ENCODE measurements at regions not wholly inside any gene's neighbourhood (a gene's known extent, or its start where the extent isn't known, plus 50 kb on each side); places are given as distances from the start of the nearest gene placed in this dataset.

DNA sequence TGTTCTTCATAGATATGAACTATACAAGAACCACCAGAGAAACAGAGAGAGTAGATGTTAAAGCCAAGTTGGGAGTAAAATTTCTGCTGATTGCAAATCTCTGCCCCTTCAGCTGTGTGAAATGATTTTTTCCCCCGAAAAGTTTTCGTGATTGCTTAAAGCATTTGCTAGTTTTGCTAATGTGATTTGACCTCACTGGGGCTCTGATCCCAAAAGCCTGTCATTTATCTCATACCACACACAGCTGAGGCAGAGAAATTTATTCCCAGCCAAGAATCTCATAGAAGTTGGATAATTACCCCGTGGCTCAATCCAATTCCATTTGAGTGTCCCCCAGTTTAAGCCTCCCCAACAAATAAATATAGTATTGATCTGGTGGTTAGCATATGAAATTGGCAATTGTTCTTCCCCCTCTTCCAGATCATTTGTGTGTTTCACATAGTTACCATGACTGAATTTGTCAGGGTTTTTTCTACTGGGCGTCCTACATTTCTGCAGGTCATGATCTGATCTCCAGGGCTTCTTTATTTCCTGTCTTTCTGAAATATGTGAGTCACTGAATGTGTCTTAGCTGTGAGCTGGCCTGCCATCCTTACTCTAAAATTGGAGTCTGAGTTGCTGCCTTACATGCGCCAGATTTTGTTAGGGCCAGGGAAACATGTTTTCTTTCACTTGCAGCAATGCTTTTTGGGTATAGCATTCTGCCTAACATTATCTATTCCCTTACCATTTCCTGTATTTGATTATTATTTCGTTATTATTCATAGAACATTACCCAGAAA is 167.5 kb upstream of the FRMPD4 start:
- TF ChIP-seq CTCF (IDR thresholded peaks at IDR 0.05) (no peak), EP300 (IDR thresholded peaks at IDR 0.05) (no peak)

All from A549 (cell line).